ENCODE measurements at regions not wholly inside any gene's neighbourhood (a gene's known extent, or its start where the extent isn't known, plus 50 kb on each side); places are given as distances from the start of the nearest gene placed in this dataset.

GRCh38 chr1:224539971-224540370 is 76.1 kb upstream of the CNIH3 start:
- TF ChIP-seq CTCF (IDR thresholded peaks at IDR 0.05) = no peak
- no peak for TF ChIP-seq POLR2A (IDR thresholded peaks at IDR 0.05)
